ENCODE measurements at regions not wholly inside any gene's neighbourhood (a gene's known extent, or its start where the extent isn't known, plus 50 kb on each side); places are given as distances from the start of the nearest gene placed in this dataset.

DNA sequence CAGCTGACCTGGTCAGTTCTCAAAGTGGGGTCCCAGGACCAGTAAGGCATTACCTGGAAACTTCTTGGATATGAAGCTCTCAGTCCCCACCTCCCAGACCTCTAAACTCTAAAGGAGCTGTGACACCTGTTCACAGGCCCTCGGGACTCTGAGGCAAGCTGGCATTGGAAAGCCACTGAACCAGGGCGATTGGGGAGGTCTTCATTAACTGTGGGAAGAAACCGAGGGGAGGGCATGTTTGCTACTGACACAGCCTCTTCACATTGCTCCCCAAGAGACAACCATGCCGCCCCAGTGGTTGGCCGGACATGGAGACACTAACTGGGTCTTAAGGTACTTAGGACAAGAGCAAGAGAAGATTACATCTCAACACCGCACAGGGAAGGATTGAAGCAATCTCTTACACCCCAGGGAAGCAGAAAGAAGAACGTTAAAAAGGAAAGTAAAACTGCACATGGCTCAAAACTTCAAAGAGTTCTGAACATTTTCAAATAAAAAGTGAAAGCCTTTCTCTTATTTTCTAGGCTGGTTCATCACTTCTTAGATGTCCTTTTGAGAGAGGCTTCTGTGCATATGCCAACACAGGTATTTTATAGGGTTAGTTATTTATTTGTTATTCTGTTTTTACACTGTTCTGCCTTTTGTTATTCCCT is 210.0 kb upstream of the CST7 start:
- H3K4me3 Mint-ChIP-seq: no peak overlapping the region
- no peaks in the 10 kb centered on the region for H3K9me3 Mint-ChIP-seq
- no peaks in the 10 kb centered on the region for H3K27me3 Mint-ChIP-seq
- peaks cover 30% of the 10 kb centered on the region for H3K4me1 Mint-ChIP-seq (ENCODE audit: unreplicated experiment)
- H3K27ac Mint-ChIP-seq: no peak overlapping the region
- TF ChIP-seq, protein P1, sequence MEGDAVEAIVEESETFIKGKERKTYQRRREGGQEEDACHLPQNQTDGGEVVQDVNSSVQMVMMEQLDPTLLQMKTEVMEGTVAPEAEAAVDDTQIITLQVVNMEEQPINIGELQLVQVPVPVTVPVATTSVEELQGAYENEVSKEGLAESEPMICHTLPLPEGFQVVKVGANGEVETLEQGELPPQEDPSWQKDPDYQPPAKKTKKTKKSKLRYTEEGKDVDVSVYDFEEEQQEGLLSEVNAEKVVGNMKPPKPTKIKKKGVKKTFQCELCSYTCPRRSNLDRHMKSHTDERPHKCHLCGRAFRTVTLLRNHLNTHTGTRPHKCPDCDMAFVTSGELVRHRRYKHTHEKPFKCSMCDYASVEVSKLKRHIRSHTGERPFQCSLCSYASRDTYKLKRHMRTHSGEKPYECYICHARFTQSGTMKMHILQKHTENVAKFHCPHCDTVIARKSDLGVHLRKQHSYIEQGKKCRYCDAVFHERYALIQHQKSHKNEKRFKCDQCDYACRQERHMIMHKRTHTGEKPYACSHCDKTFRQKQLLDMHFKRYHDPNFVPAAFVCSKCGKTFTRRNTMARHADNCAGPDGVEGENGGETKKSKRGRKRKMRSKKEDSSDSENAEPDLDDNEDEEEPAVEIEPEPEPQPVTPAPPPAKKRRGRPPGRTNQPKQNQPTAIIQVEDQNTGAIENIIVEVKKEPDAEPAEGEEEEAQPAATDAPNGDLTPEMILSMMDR (conservative IDR thresholded peaks at IDR 0.05): no peak
- no peaks in the 10 kb centered on the region for H3K36me3 Mint-ChIP-seq
- DNase-seq (ENCODE audit: extremely low spot score, unreplicated experiment): no peak

DNA sequence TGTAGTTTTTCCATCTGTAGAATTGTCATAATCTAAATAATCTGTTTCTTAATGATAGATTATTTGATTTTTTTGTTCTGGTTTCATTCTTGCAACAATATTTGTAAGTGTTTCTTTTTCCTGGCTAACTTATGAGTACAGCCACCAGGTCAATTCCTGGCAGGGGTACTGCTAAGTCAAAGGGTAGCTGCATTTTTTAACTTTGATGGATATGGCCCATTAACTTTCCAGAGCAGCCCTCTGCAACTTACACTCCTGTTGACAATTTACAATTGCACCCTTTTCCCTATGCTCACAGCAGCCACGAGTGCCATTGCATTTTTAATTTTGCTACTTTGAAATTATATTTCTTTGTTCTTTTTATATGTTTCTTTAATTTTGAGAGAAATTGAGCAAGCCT is 209.3 kb upstream of the CST7 start:
- no peaks in the 10 kb centered on the region for H3K9me3 Mint-ChIP-seq
- TF ChIP-seq, protein P1 (conservative IDR thresholded peaks at IDR 0.05): no peak

DNA sequence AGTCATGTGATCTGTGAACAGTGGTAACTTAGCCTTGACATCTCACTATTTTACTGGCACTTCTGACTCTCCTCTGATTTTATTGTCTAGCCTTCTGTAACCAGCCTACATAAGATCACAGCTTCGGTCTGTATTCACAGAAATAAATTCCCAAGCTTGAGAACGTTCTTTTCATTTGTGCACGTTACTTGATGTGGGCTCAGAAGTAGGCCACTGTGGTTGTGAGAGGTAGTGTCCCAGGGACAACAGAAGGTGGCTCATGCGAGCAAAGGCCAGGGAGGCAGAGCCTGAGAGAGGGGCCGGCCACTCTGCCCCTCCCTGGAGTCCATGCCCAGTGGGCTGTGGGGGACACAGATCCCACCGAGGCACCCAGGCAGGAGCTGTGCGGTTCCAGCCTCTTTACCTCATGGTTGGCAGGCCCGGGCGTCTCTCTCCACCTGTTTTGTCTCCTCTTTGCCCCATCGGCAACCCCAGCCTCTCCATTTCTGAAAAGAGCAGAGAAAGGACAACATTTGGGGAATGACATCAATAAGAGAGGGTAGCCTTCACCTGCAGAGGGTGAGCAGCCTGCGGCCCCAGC is 207.5 kb upstream of the CST7 start:
- DNase-seq (ENCODE audit: extremely low spot score, unreplicated experiment): no peak
- peaks cover 20% of the 10 kb centered on the region for H3K4me1 Mint-ChIP-seq (ENCODE audit: unreplicated experiment)
- H3K4me3 Mint-ChIP-seq: no peak overlapping the region

More for the DNA sequence above, 209.3 kb upstream of the CST7 start:
- H3K4me3 Mint-ChIP-seq: no peak overlapping the region
- H3K27me3 Mint-ChIP-seq: no peaks in the 10 kb centered on the region
- no peak for DNase-seq (ENCODE audit: extremely low spot score, unreplicated experiment)
- H3K4me1 Mint-ChIP-seq (ENCODE audit: unreplicated experiment): peaks cover 30% of the 10 kb centered on the region
- H3K27ac Mint-ChIP-seq: no peak overlapping the region
- no peaks in the 10 kb centered on the region for H3K36me3 Mint-ChIP-seq

DNA sequence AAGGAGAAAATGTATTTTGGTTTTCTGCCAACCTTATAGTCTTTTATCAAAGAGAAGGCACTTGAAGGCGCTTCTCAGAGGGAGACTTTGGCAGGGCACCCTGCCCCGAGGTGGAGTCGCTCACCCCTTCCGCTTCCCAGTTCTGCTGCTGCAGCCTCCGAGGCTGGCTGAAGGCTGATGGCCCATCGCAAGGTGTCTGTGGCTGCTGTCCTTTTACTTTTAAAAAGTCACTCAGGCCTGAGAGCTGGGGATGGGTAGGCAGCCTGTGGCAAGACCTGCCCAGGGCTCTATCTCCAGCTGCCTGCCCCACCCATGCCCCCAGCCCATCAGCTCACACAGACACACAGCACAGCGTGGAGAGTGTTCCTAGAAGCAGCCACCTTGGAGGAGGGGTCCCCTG is 206.6 kb upstream of the CST7 start:
- Mint-ChIP-seq H3K4me1 (ENCODE audit: unreplicated experiment) (peaks cover 25% of the 10 kb centered on the region), H3K27me3 (no peaks in the 10 kb centered on the region), H3K4me3 (no peak overlapping the region), H3K36me3 (no peaks in the 10 kb centered on the region), H3K9me3 (no peaks in the 10 kb centered on the region), H3K27ac (no peak overlapping the region)
- TF ChIP-seq, protein P1 (conservative IDR thresholded peaks at IDR 0.05): no peak
- DNase-seq (ENCODE audit: extremely low spot score, unreplicated experiment): peak; percentile 36

More for the DNA sequence above, 207.5 kb upstream of the CST7 start:
- TF ChIP-seq, protein P1 (conservative IDR thresholded peaks at IDR 0.05): no peak
- Mint-ChIP-seq H3K36me3 (no peaks in the 10 kb centered on the region), H3K27ac (no peak overlapping the region), H3K9me3 (no peaks in the 10 kb centered on the region), H3K27me3 (no peaks in the 10 kb centered on the region)

DNA sequence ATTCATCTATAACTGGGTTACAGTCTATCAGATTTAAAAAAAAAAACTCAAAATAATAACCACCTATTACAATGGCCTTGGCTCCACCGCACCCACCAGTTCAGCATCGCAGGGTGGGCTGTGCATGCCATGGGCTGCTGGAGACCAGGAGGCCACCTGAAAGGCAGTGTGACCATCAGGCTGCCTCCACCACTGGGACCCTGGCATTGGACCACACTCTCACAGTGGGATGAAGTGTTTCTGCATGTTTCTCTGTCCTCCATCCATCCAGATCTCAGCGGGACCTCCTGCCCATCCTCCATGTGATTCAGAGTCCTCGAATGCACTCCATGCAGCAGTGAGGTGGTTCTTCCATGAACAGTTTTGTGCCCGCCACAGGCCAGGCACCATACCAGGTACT is 206.1 kb upstream of the CST7 start:
- no peaks in the 10 kb centered on the region for H3K36me3 Mint-ChIP-seq
- no peak overlapping the region for H3K4me3 Mint-ChIP-seq
- H3K9me3 Mint-ChIP-seq: no peaks in the 10 kb centered on the region
- peak; percentile 40 for DNase-seq (ENCODE audit: extremely low spot score, unreplicated experiment)
- H3K27me3 Mint-ChIP-seq: no peaks in the 10 kb centered on the region
- H3K27ac Mint-ChIP-seq: no peak overlapping the region
- TF ChIP-seq, protein P1 (conservative IDR thresholded peaks at IDR 0.05): no peak
- peaks cover 25% of the 10 kb centered on the region for H3K4me1 Mint-ChIP-seq (ENCODE audit: unreplicated experiment)
